H1 (cell line): ENCODE measurements at regions not wholly inside any gene's neighbourhood (a gene's known extent, or its start where the extent isn't known, plus 50 kb on each side); places are given as distances from the start of the nearest gene placed in this dataset.

Experiments
- CTCF ChIA-PET: fragments of 300-600 bp; sonication (Branson Sonifier 250); formaldehyde crosslinking; loops from one replicate; lab custom pipeline; 2021; ENCODE audit not compliant: partially characterized antibody; lab: Charles Lee
- POLR2A ChIA-PET: fragments of 300-600 bp; sonication (Branson Sonifier 250); formaldehyde crosslinking; loops from one replicate; lab custom pipeline; 2021; ENCODE audit warnings: inconsistent platforms; ENCODE audit not compliant: partially characterized antibody; lab: Charles Lee
- DNase-seq, 2 experiments: peaks; one replicate each; pipeline versions ENCODE4 v3.0.0 to v3.0.0-alpha.2; 2010 to 2022; ENCODE audit warnings: low spot score in 2 of 2, low read depth in 1 of 2, mixed read lengths in 1 of 2
- FAIRE-seq: peaks from 2 replicates; lab custom pipeline; 2011; peaks lifted over from hg19 to GRCh38; lab: Jason Lieb, UNC
- H2AFZ ChIP-seq: 2 replicates; pipeline ENCODE4 v1.8.1; 2012; ENCODE audit warnings: low read length, inconsistent platforms
- H2AK5ac ChIP-seq: 2 replicates; pipeline ENCODE4 v1.6.1; 2013; ENCODE audit warnings: low read depth, low read length
- H2BK120ac ChIP-seq: replicated peaks from 2 replicates; pipeline ENCODE3; 2013; ENCODE audit warnings: low read depth, low read length, inconsistent platforms
- H2BK12ac ChIP-seq: 2 replicates; pipeline ENCODE4 v1.6.1; 2013; ENCODE audit warnings: low read depth, low read length
- H2BK15ac ChIP-seq: 2 replicates; pipeline ENCODE4 v1.6.1; 2013; ENCODE audit warnings: low read length
- H2BK20ac ChIP-seq: 2 replicates; pipeline ENCODE4 v1.6.1; 2013; ENCODE audit warnings: low read length
- H2BK5ac ChIP-seq: 2 replicates; pipeline ENCODE4 v1.6.1; 2013; ENCODE audit warnings: low read depth, low read length
- H3K14ac ChIP-seq: 2 replicates; pipeline ENCODE4 v1.6.1; 2013; ENCODE audit warnings: inconsistent platforms; ENCODE audit not compliant: insufficient read length
- H3K18ac ChIP-seq: 2 replicates; pipeline ENCODE4 v1.6.1; 2013; ENCODE audit warnings: low read length; ENCODE audit errors: extremely low read depth
- H3K23ac ChIP-seq: 2 replicates; pipeline ENCODE4 v1.6.1; 2013; ENCODE audit warnings: inconsistent platforms; ENCODE audit not compliant: insufficient read length
- H3K23me2 ChIP-seq: 2 replicates; pipeline ENCODE4 v1.6.1; 2013; ENCODE audit warnings: low read depth, low read length
- H3K27ac ChIP-seq: 2 replicates; pipeline ENCODE4 v1.6.1; 2011; ENCODE audit warnings: low read depth, low read length, inconsistent platforms
- H3K27me3 ChIP-seq, 4 experiments: replicated peaks in 1 of 4; 1 replicate in 1 of 4; 2 replicates in 3 of 4; pipeline versions ENCODE4 v1.6.1 to v1.8.1; 2011 to 2013; ENCODE audit warnings: low read length in 3 of 4, mild to moderate bottlenecking in 3 of 4, inconsistent platforms in 2 of 4, mixed read lengths in 2 of 4, moderate library complexity in 1 of 4; ENCODE audit not compliant: control insufficient read depth in 3 of 4, insufficient read depth in 3 of 4; ENCODE audit errors: extremely low read depth in 1 of 4
- H3K36me3 ChIP-seq, 4 experiments: 2 replicates each; pipeline versions ENCODE4 v1.6.1 to v1.8.1; 2011 to 2013; ENCODE audit warnings: mild to moderate bottlenecking in 4 of 4, low read length in 3 of 4, moderate library complexity in 2 of 4, control low read depth in 1 of 4, inconsistent platforms in 1 of 4; ENCODE audit not compliant: insufficient read depth in 4 of 4, control insufficient read depth in 2 of 4
- H3K4ac ChIP-seq: replicated peaks from 2 replicates; pipeline ENCODE3; 2013; ENCODE audit warnings: low read length, low read depth, mixed read lengths, inconsistent platforms; ENCODE audit not compliant: insufficient read length
- H3K4me1 ChIP-seq, 4 experiments: replicated peaks in 1 of 4; 1 replicate in 1 of 4; 2 replicates in 3 of 4; pipeline versions ENCODE4 v1.6.1 to v1.8.1; 2011 to 2013; ENCODE audit warnings: low read length in 3 of 4, inconsistent platforms in 2 of 4, mixed read lengths in 1 of 4; ENCODE audit not compliant: insufficient read depth in 4 of 4, control insufficient read depth in 3 of 4
- H3K4me2 ChIP-seq, 2 experiments: 2 replicates each; pipeline versions ENCODE4 v1.6.1 to v1.8.1; 2011 to 2013; ENCODE audit warnings: low read depth in 2 of 2, low read length in 2 of 2, control low read depth in 1 of 2, inconsistent platforms in 1 of 2, mild to moderate bottlenecking in 1 of 2; ENCODE audit not compliant: insufficient read depth in 1 of 2
- H3K4me3 ChIP-seq, 4 experiments: fragments of 200-600, 300-600 bp in 1 of 4; sonication (generic), shearing (Covaris generic), sonication (Bioruptor Twin) in 1 of 4; 2 replicates each; pipeline versions ENCODE4 v1.5.1 to v1.8.1; 2011 to 2016; ENCODE audit warnings: low read length in 4 of 4, low read depth in 3 of 4, control low read depth in 2 of 4, inconsistent platforms in 2 of 4, mild to moderate bottlenecking in 2 of 4, mixed read lengths in 1 of 4, moderate library complexity in 1 of 4; ENCODE audit not compliant: insufficient read depth in 2 of 4; ENCODE audit errors: extremely low read depth in 1 of 4
- H3K56ac ChIP-seq: replicated peaks from 2 replicates; pipeline ENCODE3; 2013; ENCODE audit warnings: low read depth, mild to moderate bottlenecking, mixed read lengths, low read length, inconsistent platforms; ENCODE audit not compliant: insufficient read length
- H3K79me1 ChIP-seq: 2 replicates; pipeline ENCODE4 v1.6.1; 2013; ENCODE audit warnings: low read depth, low read length, control low read depth
- H3K79me2 ChIP-seq, 2 experiments: 2 replicates each; pipeline versions ENCODE4 v1.6.1 to v1.8.1; 2012 to 2013; ENCODE audit warnings: low read length in 2 of 2, mild to moderate bottlenecking in 2 of 2, inconsistent platforms in 1 of 2; ENCODE audit not compliant: insufficient read depth in 2 of 2, control insufficient read depth in 1 of 2
- H3K9ac ChIP-seq, 4 experiments: replicated peaks in 1 of 4; 1 replicate in 1 of 4; 2 replicates in 3 of 4; pipeline versions ENCODE4 v1.6.1 to v1.8.1; 2011 to 2013; ENCODE audit warnings: low read depth in 3 of 4, low read length in 3 of 4, control low read depth in 2 of 4, mild to moderate bottlenecking in 2 of 4, moderate library complexity in 2 of 4, inconsistent platforms in 1 of 4; ENCODE audit errors: extremely low read depth in 1 of 4
- H3K9me3 ChIP-seq, 2 experiments: 2 replicates each; pipeline versions ENCODE4 v1.6.1 to v1.8.1; 2012 to 2013; ENCODE audit warnings: mild to moderate bottlenecking in 2 of 2, moderate library complexity in 2 of 2, control low read depth in 1 of 2, inconsistent platforms in 1 of 2, low read depth in 1 of 2, low read length in 1 of 2, mixed read lengths in 1 of 2; ENCODE audit not compliant: insufficient read depth in 2 of 2
- H4K20me1 ChIP-seq, 2 experiments: replicated peaks in 1 of 2; 2 replicates each; pipeline versions ENCODE3 to v1.8.1; 2011 to 2013; ENCODE audit warnings: inconsistent platforms in 2 of 2, low read length in 2 of 2, mild to moderate bottlenecking in 1 of 2; ENCODE audit not compliant: insufficient read depth in 2 of 2, control insufficient read depth in 1 of 2
- H4K5ac ChIP-seq: 2 replicates; pipeline ENCODE4 v1.6.1; 2013; ENCODE audit warnings: low read length, low read depth, mixed read lengths, inconsistent platforms; ENCODE audit not compliant: insufficient read length
- H4K8ac ChIP-seq: 2 replicates; pipeline ENCODE4 v1.8.0; 2013; ENCODE audit warnings: mild to moderate bottlenecking, moderate library complexity, low read length, inconsistent platforms; ENCODE audit not compliant: insufficient read depth; ENCODE audit errors: extremely low read depth
- H4K91ac ChIP-seq: replicated peaks from 2 replicates; pipeline ENCODE3; 2013; ENCODE audit warnings: low read length, mixed read lengths, inconsistent platforms; ENCODE audit not compliant: insufficient read length
- MAFK ChIP-seq: IDR thresholded peaks from 2 replicates; pipeline ENCODE4 v1.6.1; 2012; ENCODE audit warnings: low read depth, mild to moderate bottlenecking, improper control_type of control experiment, low read length
- TF ChIP-seq, protein P1 (sequence below): fragments of 300-600 bp; sonication (generic); IDR thresholded peaks from 2 replicates; pipeline ENCODE4 v1.7.1; 2012; ENCODE audit warnings: low read length, moderate library complexity, mild to moderate bottlenecking, inconsistent platforms; ENCODE audit not compliant: insufficient replicate concordance

DNA sequence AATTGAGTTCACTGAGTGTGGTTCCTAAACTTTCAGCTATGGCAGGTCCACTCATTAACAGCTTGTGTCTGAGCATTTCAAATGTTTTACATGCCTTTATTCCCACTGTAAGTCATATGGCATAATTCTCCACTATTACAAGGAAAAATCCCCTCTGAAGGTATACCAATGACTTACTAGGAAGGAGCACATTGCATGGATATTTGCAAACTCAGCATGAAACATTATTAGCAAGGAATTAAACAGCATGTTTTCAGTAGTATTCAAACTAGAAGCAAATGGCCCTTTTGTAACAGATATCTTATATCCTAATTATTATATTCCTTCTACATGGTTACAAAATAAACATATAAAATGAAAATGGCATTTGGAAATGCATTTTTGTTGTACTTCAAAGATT, 566.4 kb upstream of the CCNG1 start:
- Histone ChIP-seq H3K18ac (no peak overlapping the region), H4K8ac (no peak overlapping the region), H3K9ac (no peak overlapping the region), H3K79me2 (no peaks in the 10 kb centered on the region), H2BK15ac (no peak overlapping the region), H4K5ac (no peak overlapping the region), H3K27ac (no peak overlapping the region), H2BK120ac (no peak overlapping the region), H3K14ac (no peak overlapping the region), H2BK20ac (no peak overlapping the region), H3K4me1 (no peaks in the 10 kb centered on the region), H3K36me3 (no peaks in the 10 kb centered on the region), H3K4ac (no peak overlapping the region), H3K56ac (no peak overlapping the region), H2BK5ac (no peak overlapping the region), H2AFZ (no peak overlapping the region), H3K79me1 (no peaks in the 10 kb centered on the region), H3K4me3 (no peak overlapping the region), H3K23ac (no peak overlapping the region), H4K20me1 (no peaks in the 10 kb centered on the region), H2BK12ac (no peak overlapping the region), H2AK5ac (no peak overlapping the region), H3K23me2 (no peaks in the 10 kb centered on the region), H3K4me2 (no peak overlapping the region), H4K91ac (no peak overlapping the region), H3K9me3 (peaks cover 0 to 10% of the 10 kb centered on the region in 2 experiments; a peak in 2 of 4 replicates), H3K27me3 (no peaks in the 10 kb centered on the region)
- ChIA-PET CTCF (no interaction called here), POLR2A (no interaction called here)
- TF ChIP-seq, protein P1, sequence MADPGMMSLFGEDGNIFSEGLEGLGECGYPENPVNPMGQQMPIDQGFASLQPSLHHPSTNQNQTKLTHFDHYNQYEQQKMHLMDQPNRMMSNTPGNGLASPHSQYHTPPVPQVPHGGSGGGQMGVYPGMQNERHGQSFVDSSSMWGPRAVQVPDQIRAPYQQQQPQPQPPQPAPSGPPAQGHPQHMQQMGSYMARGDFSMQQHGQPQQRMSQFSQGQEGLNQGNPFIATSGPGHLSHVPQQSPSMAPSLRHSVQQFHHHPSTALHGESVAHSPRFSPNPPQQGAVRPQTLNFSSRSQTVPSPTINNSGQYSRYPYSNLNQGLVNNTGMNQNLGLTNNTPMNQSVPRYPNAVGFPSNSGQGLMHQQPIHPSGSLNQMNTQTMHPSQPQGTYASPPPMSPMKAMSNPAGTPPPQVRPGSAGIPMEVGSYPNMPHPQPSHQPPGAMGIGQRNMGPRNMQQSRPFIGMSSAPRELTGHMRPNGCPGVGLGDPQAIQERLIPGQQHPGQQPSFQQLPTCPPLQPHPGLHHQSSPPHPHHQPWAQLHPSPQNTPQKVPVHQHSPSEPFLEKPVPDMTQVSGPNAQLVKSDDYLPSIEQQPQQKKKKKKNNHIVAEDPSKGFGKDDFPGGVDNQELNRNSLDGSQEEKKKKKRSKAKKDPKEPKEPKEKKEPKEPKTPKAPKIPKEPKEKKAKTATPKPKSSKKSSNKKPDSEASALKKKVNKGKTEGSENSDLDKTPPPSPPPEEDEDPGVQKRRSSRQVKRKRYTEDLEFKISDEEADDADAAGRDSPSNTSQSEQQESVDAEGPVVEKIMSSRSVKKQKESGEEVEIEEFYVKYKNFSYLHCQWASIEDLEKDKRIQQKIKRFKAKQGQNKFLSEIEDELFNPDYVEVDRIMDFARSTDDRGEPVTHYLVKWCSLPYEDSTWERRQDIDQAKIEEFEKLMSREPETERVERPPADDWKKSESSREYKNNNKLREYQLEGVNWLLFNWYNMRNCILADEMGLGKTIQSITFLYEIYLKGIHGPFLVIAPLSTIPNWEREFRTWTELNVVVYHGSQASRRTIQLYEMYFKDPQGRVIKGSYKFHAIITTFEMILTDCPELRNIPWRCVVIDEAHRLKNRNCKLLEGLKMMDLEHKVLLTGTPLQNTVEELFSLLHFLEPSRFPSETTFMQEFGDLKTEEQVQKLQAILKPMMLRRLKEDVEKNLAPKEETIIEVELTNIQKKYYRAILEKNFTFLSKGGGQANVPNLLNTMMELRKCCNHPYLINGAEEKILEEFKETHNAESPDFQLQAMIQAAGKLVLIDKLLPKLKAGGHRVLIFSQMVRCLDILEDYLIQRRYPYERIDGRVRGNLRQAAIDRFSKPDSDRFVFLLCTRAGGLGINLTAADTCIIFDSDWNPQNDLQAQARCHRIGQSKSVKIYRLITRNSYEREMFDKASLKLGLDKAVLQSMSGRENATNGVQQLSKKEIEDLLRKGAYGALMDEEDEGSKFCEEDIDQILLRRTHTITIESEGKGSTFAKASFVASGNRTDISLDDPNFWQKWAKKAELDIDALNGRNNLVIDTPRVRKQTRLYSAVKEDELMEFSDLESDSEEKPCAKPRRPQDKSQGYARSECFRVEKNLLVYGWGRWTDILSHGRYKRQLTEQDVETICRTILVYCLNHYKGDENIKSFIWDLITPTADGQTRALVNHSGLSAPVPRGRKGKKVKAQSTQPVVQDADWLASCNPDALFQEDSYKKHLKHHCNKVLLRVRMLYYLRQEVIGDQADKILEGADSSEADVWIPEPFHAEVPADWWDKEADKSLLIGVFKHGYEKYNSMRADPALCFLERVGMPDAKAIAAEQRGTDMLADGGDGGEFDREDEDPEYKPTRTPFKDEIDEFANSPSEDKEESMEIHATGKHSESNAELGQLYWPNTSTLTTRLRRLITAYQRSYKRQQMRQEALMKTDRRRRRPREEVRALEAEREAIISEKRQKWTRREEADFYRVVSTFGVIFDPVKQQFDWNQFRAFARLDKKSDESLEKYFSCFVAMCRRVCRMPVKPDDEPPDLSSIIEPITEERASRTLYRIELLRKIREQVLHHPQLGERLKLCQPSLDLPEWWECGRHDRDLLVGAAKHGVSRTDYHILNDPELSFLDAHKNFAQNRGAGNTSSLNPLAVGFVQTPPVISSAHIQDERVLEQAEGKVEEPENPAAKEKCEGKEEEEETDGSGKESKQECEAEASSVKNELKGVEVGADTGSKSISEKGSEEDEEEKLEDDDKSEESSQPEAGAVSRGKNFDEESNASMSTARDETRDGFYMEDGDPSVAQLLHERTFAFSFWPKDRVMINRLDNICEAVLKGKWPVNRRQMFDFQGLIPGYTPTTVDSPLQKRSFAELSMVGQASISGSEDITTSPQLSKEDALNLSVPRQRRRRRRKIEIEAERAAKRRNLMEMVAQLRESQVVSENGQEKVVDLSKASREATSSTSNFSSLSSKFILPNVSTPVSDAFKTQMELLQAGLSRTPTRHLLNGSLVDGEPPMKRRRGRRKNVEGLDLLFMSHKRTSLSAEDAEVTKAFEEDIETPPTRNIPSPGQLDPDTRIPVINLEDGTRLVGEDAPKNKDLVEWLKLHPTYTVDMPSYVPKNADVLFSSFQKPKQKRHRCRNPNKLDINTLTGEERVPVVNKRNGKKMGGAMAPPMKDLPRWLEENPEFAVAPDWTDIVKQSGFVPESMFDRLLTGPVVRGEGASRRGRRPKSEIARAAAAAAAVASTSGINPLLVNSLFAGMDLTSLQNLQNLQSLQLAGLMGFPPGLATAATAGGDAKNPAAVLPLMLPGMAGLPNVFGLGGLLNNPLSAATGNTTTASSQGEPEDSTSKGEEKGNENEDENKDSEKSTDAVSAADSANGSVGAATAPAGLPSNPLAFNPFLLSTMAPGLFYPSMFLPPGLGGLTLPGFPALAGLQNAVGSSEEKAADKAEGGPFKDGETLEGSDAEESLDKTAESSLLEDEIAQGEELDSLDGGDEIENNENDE, result no peak
- TF ChIP-seq MAFK, result 0 out of 2 replicates have a peak, but pooled peaks have one; percentile 17
- DNase-seq (no peak), FAIRE-seq (no peak)
